ENCODE measurements at regions not wholly inside any gene's neighbourhood (a gene's known extent, or its start where the extent isn't known, plus 50 kb on each side); places are given as distances from the start of the nearest gene placed in this dataset.

DNA sequence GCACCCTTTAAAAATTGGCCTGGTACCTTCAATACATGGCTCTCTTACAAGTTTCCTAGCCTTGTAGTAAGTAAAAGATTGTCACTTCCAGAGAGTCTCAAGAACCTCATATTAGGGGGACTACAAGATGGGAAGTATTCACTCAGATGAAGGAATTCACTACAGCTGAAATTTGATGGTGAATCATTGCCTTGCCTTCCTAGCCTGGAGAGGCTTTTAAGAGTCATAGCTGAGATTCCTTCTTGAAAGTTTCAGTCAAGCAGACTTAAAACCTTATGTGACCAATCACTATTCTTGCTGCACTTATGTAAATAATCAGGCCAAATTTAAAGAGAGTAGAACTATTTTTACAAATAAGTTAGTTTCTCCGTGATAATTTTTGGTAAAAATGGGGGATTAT lies 451.6 kb downstream of the TRHDE start:
- H3K27me3 ChIP-seq (ENCODE audit: insufficient read depth, poor library complexity, severe bottlenecking): no peaks in the 10 kb centered on the region
- TF ChIP-seq, protein P1, sequence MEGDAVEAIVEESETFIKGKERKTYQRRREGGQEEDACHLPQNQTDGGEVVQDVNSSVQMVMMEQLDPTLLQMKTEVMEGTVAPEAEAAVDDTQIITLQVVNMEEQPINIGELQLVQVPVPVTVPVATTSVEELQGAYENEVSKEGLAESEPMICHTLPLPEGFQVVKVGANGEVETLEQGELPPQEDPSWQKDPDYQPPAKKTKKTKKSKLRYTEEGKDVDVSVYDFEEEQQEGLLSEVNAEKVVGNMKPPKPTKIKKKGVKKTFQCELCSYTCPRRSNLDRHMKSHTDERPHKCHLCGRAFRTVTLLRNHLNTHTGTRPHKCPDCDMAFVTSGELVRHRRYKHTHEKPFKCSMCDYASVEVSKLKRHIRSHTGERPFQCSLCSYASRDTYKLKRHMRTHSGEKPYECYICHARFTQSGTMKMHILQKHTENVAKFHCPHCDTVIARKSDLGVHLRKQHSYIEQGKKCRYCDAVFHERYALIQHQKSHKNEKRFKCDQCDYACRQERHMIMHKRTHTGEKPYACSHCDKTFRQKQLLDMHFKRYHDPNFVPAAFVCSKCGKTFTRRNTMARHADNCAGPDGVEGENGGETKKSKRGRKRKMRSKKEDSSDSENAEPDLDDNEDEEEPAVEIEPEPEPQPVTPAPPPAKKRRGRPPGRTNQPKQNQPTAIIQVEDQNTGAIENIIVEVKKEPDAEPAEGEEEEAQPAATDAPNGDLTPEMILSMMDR (IDR thresholded peaks at IDR 0.05; ENCODE audit: poor library complexity, severe bottlenecking): no peak
- ATAC-seq (ENCODE audit: low read depth) (no peak), DNase-seq (ENCODE audit: low spot score) (no peak)
- no peaks in the 10 kb centered on the region for H3K4me1 ChIP-seq (ENCODE audit: insufficient read depth, poor library complexity, severe bottlenecking)
- H3K4me3 ChIP-seq (ENCODE audit: severe bottlenecking): no peak overlapping the region
- no peak overlapping the region for H3K27ac ChIP-seq (ENCODE audit: poor library complexity, severe bottlenecking)
- no peaks in the 10 kb centered on the region for H3K9me3 ChIP-seq (ENCODE audit: severe bottlenecking)
- no peaks in the 10 kb centered on the region for H3K36me3 ChIP-seq (ENCODE audit: low read depth)

DNA sequence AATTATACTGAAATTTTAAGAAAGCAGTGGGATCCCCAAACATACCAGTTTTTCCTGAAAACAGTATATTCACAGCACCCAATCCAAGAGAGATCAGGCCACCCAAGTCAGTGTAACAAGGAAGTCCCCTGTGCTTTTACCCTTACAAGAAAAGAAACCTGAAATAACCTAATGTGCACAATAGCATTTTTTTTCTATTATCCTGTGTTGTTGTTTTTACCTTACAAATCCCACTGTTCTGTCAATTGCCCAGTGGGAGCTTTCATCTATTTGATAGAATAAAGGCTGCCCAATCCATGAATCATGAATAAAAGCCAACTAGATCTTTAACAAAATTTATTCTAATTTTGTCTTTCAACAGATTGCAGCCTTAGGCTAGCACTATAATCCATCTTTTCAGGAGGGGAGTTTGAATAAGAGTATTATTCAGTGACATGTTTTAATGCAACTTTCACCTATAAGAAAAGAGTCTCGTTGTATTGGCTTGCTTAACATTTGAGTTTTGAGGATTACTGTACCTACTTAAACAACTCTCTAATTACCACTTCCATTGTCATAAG lies 457.4 kb downstream of the TRHDE start:
- DNase-seq (ENCODE audit: low spot score): no peak
- TF ChIP-seq, protein P1 (IDR thresholded peaks at IDR 0.05; ENCODE audit: poor library complexity, severe bottlenecking): no peak
- no peak for ATAC-seq (ENCODE audit: low read depth)
- Histone ChIP-seq H3K4me1 (ENCODE audit: insufficient read depth, poor library complexity, severe bottlenecking) (no peaks in the 10 kb centered on the region), H3K27ac (ENCODE audit: poor library complexity, severe bottlenecking) (no peak overlapping the region), H3K36me3 (ENCODE audit: low read depth) (no peaks in the 10 kb centered on the region), H3K4me3 (ENCODE audit: severe bottlenecking) (no peak overlapping the region), H3K27me3 (ENCODE audit: insufficient read depth, poor library complexity, severe bottlenecking) (peaks cover 4% of the 10 kb centered on the region), H3K9me3 (ENCODE audit: severe bottlenecking) (no peaks in the 10 kb centered on the region)

DNA sequence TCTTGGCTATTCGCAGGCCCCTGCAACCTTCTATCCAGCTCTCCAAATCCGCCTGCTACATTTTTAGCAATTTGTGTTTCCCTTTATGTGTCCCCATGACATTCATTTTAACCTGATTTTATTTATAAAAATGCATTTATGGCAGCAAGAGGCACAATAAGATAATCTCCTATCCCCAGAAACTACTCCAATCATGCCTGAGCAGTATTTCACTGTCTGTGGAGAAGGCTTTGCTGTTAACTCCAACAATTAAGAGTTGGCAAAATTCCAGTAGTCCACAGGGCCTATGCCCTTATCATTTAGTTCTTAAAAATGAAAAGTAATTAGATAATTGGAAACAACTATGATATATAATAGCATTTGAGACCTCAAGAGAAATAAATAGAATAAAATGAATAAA lies 462.4 kb downstream of the TRHDE start:
- no peak for ATAC-seq (ENCODE audit: low read depth)
- H3K4me3 ChIP-seq (ENCODE audit: severe bottlenecking): no peak overlapping the region
- peaks cover 4% of the 10 kb centered on the region for H3K27me3 ChIP-seq (ENCODE audit: insufficient read depth, poor library complexity, severe bottlenecking)
- TF ChIP-seq, protein P1 (IDR thresholded peaks at IDR 0.05; ENCODE audit: poor library complexity, severe bottlenecking): no peak
- H3K9me3 ChIP-seq (ENCODE audit: severe bottlenecking): no peaks in the 10 kb centered on the region
- H3K4me1 ChIP-seq (ENCODE audit: insufficient read depth, poor library complexity, severe bottlenecking): no peaks in the 10 kb centered on the region
- no peaks in the 10 kb centered on the region for H3K36me3 ChIP-seq (ENCODE audit: low read depth)
- no peak for DNase-seq (ENCODE audit: low spot score)
- H3K27ac ChIP-seq (ENCODE audit: poor library complexity, severe bottlenecking): no peak overlapping the region

DNA sequence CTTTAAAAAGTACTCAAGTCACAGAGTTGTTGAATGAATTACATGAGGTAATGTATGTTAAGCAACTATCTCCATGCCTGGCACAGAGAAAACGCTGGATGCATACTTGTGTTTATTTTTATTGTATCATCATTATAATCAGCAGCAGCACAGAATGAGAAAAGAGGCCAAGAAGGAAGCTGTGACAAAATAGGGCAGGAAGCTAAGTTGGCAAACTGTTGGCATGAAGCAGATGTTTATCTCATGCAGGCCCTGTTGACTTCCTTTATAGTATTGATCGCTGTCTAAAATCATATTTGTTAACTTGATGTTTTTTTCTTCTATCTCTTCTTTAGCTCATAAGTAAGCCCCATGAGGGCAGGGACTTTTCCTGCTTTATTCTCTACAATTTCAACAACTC lies 466.6 kb downstream of the TRHDE start:
- no peaks in the 10 kb centered on the region for H3K9me3 ChIP-seq (ENCODE audit: severe bottlenecking)
- no peak overlapping the region for H3K4me3 ChIP-seq (ENCODE audit: severe bottlenecking)
- no peak for ATAC-seq (ENCODE audit: low read depth)
- no peaks in the 10 kb centered on the region for H3K27me3 ChIP-seq (ENCODE audit: insufficient read depth, poor library complexity, severe bottlenecking)
- no peaks in the 10 kb centered on the region for H3K4me1 ChIP-seq (ENCODE audit: insufficient read depth, poor library complexity, severe bottlenecking)
- no peak overlapping the region for H3K27ac ChIP-seq (ENCODE audit: poor library complexity, severe bottlenecking)
- TF ChIP-seq, protein P1 (IDR thresholded peaks at IDR 0.05; ENCODE audit: poor library complexity, severe bottlenecking): no peak
- H3K36me3 ChIP-seq (ENCODE audit: low read depth): no peaks in the 10 kb centered on the region
- no peak for DNase-seq (ENCODE audit: low spot score)

DNA sequence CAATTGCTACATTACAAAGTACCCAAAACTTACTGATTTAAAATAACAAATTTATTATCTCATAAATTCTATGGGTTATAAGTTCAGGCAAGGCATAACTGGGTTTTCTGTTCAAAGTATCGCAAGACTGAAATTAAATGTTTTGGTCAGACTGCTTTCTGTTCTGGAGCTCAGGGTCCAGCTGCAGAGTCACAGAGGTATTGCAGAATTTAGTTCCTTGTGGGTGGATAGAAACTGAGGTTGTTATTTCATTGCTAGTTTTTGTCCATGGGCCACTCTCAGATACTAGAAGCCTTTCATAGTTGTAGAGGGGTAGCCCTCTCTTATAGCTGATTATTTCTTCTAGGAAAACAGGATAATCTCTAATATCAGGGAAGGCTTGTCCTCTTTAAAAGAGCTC lies 467.9 kb downstream of the TRHDE start:
- Histone ChIP-seq H3K36me3 (ENCODE audit: low read depth) (no peaks in the 10 kb centered on the region), H3K27ac (ENCODE audit: poor library complexity, severe bottlenecking) (no peak overlapping the region), H3K9me3 (ENCODE audit: severe bottlenecking) (no peaks in the 10 kb centered on the region), H3K27me3 (ENCODE audit: insufficient read depth, poor library complexity, severe bottlenecking) (no peaks in the 10 kb centered on the region), H3K4me3 (ENCODE audit: severe bottlenecking) (no peak overlapping the region), H3K4me1 (ENCODE audit: insufficient read depth, poor library complexity, severe bottlenecking) (no peaks in the 10 kb centered on the region)
- ATAC-seq (ENCODE audit: low read depth) (no peak), DNase-seq (ENCODE audit: low spot score) (no peak)
- TF ChIP-seq, protein P1 (IDR thresholded peaks at IDR 0.05; ENCODE audit: poor library complexity, severe bottlenecking): no peak

All from RWPE2 (cell line).